OCI-LY3 (cell line): ENCODE measurements at regions not wholly inside any gene's neighbourhood (a gene's known extent, or its start where the extent isn't known, plus 50 kb on each side); places are given as distances from the start of the nearest gene placed in this dataset.

Experiments used
- H2AFZ ChIP-seq: fragments of 200-600, 300-600 bp; shearing (Covaris generic); 2 replicates; pipeline ENCODE4 v1.6.0; 2014; ENCODE audit warnings: antibody characterized with exemption, low read depth, low read length
- H3K27ac ChIP-seq: fragments of 200-600, 300-600 bp; sonication (generic); 2 replicates; pipeline ENCODE4 v1.5.1; 2014; ENCODE audit warnings: mild to moderate bottlenecking, low read length, moderate library complexity, mixed read lengths
- H3K27me3 ChIP-seq: fragments of 200-600, 300-600 bp; sonication (generic); 2 replicates; pipeline ENCODE4 v1.6.1; 2014; ENCODE audit warnings: low read depth, low read length, mixed read lengths
- H3K36me3 ChIP-seq: fragments of 200-600, 300-600 bp; sonication (generic); replicated peaks from 2 replicates; pipeline ENCODE3; 2014; ENCODE audit warnings: low read depth, low read length, mixed read lengths
- H3K4me1 ChIP-seq: fragments of 300-600, 200-600 bp; sonication (generic); 2 replicates; pipeline ENCODE4 v1.6.1; 2014; ENCODE audit warnings: low read length, mixed read lengths
- H3K4me2 ChIP-seq: fragments of 200-600, 300-600 bp; sonication (generic); 2 replicates; pipeline ENCODE4 v1.6.1; 2014; ENCODE audit warnings: low read length, mixed read lengths
- H3K4me3 ChIP-seq: fragments of 300-600, 200-600 bp; sonication (generic); 2 replicates; pipeline ENCODE4 v1.5.1; 2014; ENCODE audit warnings: antibody characterized with exemption, mild to moderate bottlenecking, low read length, moderate library complexity
- H3K79me2 ChIP-seq: fragments of 300-600, 200-600 bp; shearing (Covaris generic); 2 replicates; pipeline ENCODE4 v1.6.1; 2014; ENCODE audit warnings: mild to moderate bottlenecking, low read length, mixed read lengths
- H3K9ac ChIP-seq: fragments of 300-600, 200-600 bp; shearing (Covaris generic); 2 replicates; pipeline ENCODE4 v1.6.0; 2014; ENCODE audit warnings: mild to moderate bottlenecking, low read length, moderate library complexity
- H3K9me3 ChIP-seq: fragments of 200-600, 300-600 bp; shearing (Covaris generic); 2 replicates; pipeline ENCODE4 v1.6.1; 2014; ENCODE audit warnings: low read length, mixed read lengths; ENCODE audit not compliant: insufficient read depth
- H4K20me1 ChIP-seq: fragments of 200-600, 300-600 bp; sonication (generic); 2 replicates; pipeline ENCODE4 v1.6.1; 2016; ENCODE audit warnings: low read length, mixed read lengths; ENCODE audit not compliant: insufficient read depth
- EZH2phosphoT487 ChIP-seq: fragments of 200-600 bp; shearing (Covaris generic); IDR thresholded peaks from 2 replicates; pipeline ENCODE4 v1.6.1; 2018; ENCODE audit warnings: antibody characterized with exemption, mixed run types, low read depth
- TF ChIP-seq, protein P1 (sequence below): fragments of 200-600, 300-600 bp; sonication (generic); IDR thresholded peaks from 2 replicates; pipeline ENCODE4 v1.5.1; 2014; ENCODE audit warnings: antibody characterized with exemption, low read length, low read depth

DNA sequence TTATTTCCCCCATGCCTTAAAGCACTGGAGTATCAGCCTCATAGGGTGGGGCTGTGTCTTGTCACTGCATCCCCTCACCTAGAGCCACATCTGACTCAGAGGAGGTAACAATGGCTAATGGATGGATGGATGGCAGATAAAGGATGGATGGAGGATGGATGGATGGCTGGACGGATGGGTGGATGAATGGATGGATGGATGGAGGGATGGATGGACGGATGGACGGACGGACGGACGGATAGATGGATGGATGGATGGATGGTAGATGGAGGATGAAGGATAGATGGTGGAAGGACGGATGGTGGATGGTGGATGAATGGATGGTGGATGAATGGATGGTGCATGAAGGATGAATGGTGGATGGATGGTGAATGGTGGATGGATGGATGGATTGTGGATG, 77.2 kb downstream of the PDGFA start:
- no peaks in the 10 kb centered on the region for H3K9me3 ChIP-seq
- H3K4me2 ChIP-seq = no peak overlapping the region
- TF ChIP-seq, protein P1, sequence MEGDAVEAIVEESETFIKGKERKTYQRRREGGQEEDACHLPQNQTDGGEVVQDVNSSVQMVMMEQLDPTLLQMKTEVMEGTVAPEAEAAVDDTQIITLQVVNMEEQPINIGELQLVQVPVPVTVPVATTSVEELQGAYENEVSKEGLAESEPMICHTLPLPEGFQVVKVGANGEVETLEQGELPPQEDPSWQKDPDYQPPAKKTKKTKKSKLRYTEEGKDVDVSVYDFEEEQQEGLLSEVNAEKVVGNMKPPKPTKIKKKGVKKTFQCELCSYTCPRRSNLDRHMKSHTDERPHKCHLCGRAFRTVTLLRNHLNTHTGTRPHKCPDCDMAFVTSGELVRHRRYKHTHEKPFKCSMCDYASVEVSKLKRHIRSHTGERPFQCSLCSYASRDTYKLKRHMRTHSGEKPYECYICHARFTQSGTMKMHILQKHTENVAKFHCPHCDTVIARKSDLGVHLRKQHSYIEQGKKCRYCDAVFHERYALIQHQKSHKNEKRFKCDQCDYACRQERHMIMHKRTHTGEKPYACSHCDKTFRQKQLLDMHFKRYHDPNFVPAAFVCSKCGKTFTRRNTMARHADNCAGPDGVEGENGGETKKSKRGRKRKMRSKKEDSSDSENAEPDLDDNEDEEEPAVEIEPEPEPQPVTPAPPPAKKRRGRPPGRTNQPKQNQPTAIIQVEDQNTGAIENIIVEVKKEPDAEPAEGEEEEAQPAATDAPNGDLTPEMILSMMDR = no peak
- no peak for TF ChIP-seq EZH2phosphoT487
- H3K79me2 ChIP-seq = no peaks in the 10 kb centered on the region
- H2AFZ ChIP-seq = no peak overlapping the region
- H3K4me3 ChIP-seq = no peak overlapping the region
- no peaks in the 10 kb centered on the region for H3K27me3 ChIP-seq
- no peaks in the 10 kb centered on the region for H4K20me1 ChIP-seq
- H3K36me3 ChIP-seq = no peaks in the 10 kb centered on the region
- H3K27ac ChIP-seq = no peak overlapping the region
- no peak overlapping the region for H3K9ac ChIP-seq
- H3K4me1 ChIP-seq = no peaks in the 10 kb centered on the region

DNA sequence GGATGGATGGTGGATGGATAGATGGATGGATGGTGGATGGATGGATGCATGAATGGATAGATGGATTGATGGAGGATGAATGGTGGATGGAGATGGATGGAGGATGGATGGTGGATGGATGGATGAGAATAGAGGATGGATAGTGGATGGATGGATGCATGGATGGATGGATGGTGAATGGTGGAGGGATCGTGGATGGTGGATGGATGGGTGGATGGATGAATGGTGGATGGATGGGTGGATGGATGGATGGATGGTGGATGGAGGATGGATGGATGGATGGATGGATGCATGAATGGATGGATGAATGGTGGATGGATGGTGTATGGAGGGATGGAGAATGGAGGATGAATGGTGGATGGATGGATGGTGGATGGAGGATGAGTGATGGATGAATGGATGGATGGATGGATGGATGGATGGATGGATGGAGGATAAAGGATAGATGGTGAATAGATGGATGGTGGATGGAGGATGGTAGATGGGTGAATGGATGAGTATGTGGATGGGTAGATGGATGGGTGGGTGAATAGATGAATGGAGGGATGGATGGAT, 76.3 kb downstream of the PDGFA start:
- Histone ChIP-seq H3K9me3 (no peaks in the 10 kb centered on the region), H3K36me3 (no peaks in the 10 kb centered on the region), H3K4me2 (no peak overlapping the region), H3K27ac (no peak overlapping the region), H2AFZ (no peak overlapping the region), H3K9ac (no peak overlapping the region), H3K27me3 (no peaks in the 10 kb centered on the region), H3K4me1 (no peaks in the 10 kb centered on the region), H3K79me2 (no peaks in the 10 kb centered on the region), H4K20me1 (no peaks in the 10 kb centered on the region), H3K4me3 (no peak overlapping the region)
- no peak for TF ChIP-seq EZH2phosphoT487
- TF ChIP-seq, protein P1 = no peak

DNA sequence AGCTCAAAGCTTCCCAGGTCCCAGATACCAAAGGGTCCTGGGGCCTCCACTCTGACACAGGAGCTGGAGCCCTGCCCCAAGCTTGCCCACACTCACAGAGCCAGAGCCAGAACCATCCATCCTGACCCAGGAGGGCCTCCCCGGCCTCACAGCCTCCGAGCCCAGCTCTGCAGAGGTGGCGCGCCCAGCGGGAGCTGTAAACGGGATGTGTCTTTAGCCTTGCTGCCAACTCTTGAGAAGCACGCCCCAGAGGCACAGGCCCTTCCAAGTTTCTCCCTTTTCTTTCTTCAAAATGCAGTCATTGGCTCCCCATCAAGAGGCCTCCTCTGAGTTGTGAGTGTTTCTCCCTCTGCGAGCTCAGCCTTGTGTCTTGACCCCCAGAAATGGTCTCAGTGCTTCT, 75.0 kb downstream of the PDGFA start:
- H4K20me1 ChIP-seq = no peaks in the 10 kb centered on the region
- H3K79me2 ChIP-seq = no peaks in the 10 kb centered on the region
- no peak for TF ChIP-seq EZH2phosphoT487
- TF ChIP-seq, protein P1 = no peak
- no peak overlapping the region for H3K4me3 ChIP-seq
- no peak overlapping the region for H3K9ac ChIP-seq
- no peaks in the 10 kb centered on the region for H3K36me3 ChIP-seq
- H3K9me3 ChIP-seq = no peaks in the 10 kb centered on the region
- no peak overlapping the region for H2AFZ ChIP-seq
- no peaks in the 10 kb centered on the region for H3K27me3 ChIP-seq
- no peak overlapping the region for H3K27ac ChIP-seq
- no peaks in the 10 kb centered on the region for H3K4me1 ChIP-seq
- H3K4me2 ChIP-seq = no peak overlapping the region

DNA sequence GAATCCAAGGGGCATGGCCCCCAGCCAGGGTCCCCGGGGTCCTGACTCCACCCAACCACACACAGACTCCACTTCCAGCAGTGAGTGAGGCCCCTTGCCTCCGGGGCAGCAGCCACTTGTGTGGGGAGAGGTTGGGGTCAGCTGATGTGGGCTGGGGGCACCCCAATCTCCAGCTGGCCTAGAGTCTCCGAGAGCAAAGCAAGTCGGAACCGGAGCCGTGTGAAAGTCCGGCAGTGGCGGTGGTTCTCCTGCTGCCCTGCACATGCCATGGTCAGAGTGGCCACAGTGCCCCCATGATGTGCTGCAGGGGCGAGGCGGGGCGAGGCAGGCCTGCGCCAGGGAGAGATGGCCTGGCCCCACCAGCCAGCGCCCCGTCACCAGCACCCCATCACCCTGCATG, 74.6 kb downstream of the PDGFA start:
- no peak for TF ChIP-seq EZH2phosphoT487
- TF ChIP-seq, protein P1 = no peak
- no peak overlapping the region for H3K9ac ChIP-seq
- H3K27ac ChIP-seq = no peak overlapping the region
- H2AFZ ChIP-seq = no peak overlapping the region
- no peaks in the 10 kb centered on the region for H3K9me3 ChIP-seq
- H3K4me1 ChIP-seq = no peaks in the 10 kb centered on the region
- H4K20me1 ChIP-seq = no peaks in the 10 kb centered on the region
- no peaks in the 10 kb centered on the region for H3K27me3 ChIP-seq
- H3K4me2 ChIP-seq = no peak overlapping the region
- no peak overlapping the region for H3K4me3 ChIP-seq
- H3K36me3 ChIP-seq = no peaks in the 10 kb centered on the region
- H3K79me2 ChIP-seq = no peaks in the 10 kb centered on the region
